AG04449 (cell line): ENCODE measurements at regions not wholly inside any gene's neighbourhood (a gene's known extent, or its start where the extent isn't known, plus 50 kb on each side); places are given as distances from the start of the nearest gene placed in this dataset.
"Not testable (repeated sequence)": the region's sequence is repeated elsewhere in the genome, so short reads cannot be mapped to it uniquely, and the experiment has no call there.

Experiments
- CTCF ChIA-PET: fragments of 350-600 bp; formaldehyde crosslinking; extraction: SDS; loops from one replicate; lab custom pipeline; 2021; ENCODE audit warnings: antibody characterized with exemption; lab: Yijun Ruan, JAX
- POLR2A ChIA-PET: fragments of 400-600, 350-600 bp; formaldehyde crosslinking; extraction: SDS; loops from one replicate; lab custom pipeline; 2020; ENCODE audit warnings: antibody characterized with exemption, inconsistent platforms; lab: Yijun Ruan, JAX
- DNase-seq: peaks from one replicate; pipeline ENCODE4 v3.0.0-alpha.2; 2010; ENCODE audit warnings: low read depth, low spot score
- H3K4me3 ChIP-seq: 2 replicates; pipeline ENCODE4 v1.5.1; 2011; ENCODE audit warnings: low read depth, mild to moderate bottlenecking, control low read depth, low read length
- TF ChIP-seq, protein P1 (sequence below): IDR thresholded peaks from one replicate; pipeline ENCODE4 v1.5.1; 2011; ENCODE audit warnings: mild to moderate bottlenecking, moderate library complexity, low read length, control low read depth, inconsistent platforms; ENCODE audit not compliant: insufficient read depth; ENCODE audit errors: missing control alignments

DNA sequence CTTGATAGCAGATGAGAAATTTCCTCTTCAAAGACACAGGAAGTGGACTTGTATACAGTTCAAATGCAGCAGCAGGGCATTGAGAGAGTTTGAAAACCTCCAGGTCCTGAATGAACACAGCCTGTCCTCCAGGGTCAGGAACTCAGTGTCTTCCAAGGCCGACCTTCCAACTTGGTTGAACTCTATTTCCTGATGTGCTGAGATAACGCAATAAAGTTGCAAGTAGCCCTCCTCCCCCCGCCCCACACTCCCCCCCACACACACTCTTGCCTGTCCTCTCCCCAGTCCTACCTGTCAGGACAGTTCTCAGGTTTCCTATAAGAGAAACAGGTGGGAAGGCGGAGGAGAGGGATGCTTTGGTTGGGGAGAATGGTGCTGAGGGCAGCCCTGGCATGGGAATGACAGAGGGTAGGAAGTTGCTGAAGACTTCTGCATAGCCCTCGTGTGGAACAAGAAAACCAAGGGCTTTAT lies 90.0 kb downstream of the CCDC71L start:
- H3K4me3 ChIP-seq, result no peak overlapping the region
- TF ChIP-seq, protein P1, sequence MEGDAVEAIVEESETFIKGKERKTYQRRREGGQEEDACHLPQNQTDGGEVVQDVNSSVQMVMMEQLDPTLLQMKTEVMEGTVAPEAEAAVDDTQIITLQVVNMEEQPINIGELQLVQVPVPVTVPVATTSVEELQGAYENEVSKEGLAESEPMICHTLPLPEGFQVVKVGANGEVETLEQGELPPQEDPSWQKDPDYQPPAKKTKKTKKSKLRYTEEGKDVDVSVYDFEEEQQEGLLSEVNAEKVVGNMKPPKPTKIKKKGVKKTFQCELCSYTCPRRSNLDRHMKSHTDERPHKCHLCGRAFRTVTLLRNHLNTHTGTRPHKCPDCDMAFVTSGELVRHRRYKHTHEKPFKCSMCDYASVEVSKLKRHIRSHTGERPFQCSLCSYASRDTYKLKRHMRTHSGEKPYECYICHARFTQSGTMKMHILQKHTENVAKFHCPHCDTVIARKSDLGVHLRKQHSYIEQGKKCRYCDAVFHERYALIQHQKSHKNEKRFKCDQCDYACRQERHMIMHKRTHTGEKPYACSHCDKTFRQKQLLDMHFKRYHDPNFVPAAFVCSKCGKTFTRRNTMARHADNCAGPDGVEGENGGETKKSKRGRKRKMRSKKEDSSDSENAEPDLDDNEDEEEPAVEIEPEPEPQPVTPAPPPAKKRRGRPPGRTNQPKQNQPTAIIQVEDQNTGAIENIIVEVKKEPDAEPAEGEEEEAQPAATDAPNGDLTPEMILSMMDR, result no peak
- POLR2A ChIA-PET, result no interaction called here
- no peak for DNase-seq
- CTCF ChIA-PET, result interaction anchor here (2.8 kb wide), 1 partner anchor 28 kb away, joined by 7 read pairs; no protein-coding TSS in a partner anchor

DNA sequence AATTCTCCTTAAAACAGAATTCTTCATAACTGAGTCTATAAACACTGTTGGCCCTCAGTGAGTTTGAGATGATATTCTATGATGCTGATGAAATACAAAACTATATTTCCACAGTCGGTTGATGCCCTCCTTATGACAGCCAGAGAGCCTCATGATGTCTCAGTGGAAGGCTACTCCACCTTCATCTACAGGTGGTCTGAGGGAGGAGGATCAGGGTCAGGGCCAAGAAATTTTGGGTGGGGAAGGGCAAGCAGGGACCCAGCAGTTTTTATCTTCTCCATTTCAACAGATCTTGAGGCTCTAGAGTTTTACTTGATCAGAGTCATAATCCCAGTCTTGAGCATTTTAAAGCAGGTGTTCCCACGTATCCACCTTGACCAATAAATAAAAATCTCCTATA lies 90.8 kb downstream of the CCDC71L start:
- H3K4me3 ChIP-seq, result no peak overlapping the region
- ChIA-PET POLR2A (no interaction called here), CTCF (no interaction called here)
- TF ChIP-seq, protein P1, result no peak
- no peak for DNase-seq

DNA sequence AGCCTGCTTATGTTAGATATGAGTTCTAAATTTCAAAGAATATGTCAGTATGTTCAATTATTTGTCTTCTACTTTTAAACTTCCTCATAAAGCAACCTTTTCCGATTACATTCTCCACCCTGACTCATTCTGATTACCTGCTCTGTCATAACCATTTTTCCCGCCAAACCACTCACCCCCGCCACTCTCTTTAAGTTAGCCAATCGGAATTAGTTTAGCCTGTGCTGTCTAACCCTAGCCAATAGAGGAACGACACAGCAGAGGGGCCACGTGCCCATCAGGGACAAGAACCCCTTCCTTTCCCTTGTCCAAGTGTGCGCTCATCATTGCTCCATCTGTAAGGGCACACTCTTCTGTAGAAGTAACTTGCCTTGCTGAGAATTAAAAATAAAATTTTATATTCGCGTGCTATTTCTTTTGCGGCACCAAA lies 91.4 kb downstream of the CCDC71L start:
- no peak overlapping the region for H3K4me3 ChIP-seq
- CTCF ChIA-PET, result interaction anchor here (1.2 to 1.8 kb wide), 2 partner anchors 27 to 167 kb away, joined by 3 to 7 read pairs; no protein-coding TSS in a partner anchor
- POLR2A ChIA-PET, result no interaction called here
- no peak for DNase-seq
- TF ChIP-seq, protein P1, result no peak

DNA sequence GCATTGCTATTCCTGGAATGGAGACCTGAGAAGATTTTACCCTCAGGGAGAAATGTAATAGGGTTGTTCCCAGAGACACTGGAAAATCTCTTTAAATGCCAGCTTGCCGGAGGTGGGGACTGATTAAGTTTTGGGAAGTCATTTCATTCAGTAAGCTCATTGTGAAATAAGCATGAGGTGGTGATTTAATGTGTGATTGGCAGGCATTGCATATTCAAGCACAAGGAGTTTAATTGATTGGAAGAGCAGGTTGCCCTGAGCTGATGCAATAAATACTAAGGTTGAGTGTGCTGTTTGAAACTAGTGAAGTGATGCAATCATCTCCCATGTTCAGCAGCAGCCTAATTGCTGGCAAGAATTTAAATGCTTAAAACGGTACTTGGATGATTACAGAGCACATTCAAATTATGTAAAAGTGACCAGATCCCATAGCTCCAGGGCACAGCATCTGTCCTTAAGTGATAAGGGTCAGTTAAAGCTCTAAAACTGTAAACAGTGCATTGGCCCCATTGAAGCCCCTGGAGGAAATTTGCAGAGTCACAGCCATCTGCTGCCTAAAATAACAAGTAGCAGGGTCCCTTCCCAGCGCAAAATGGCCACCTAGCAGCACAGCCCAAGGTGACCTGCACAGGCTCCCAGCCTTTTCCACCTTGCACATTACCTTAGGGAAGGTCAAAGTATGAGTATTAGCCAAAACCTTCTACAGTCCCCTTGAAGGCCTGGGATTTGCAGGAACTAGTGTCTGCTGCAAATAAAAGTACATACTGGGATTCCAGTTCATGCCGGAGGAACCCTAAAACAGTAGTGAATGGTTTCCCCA lies 92.1 kb downstream of the CCDC71L start:
- peak; percentile 77 for DNase-seq
- ChIA-PET CTCF (interaction anchor here (1.2 to 1.8 kb wide), 4 partner anchors 13 to 168 kb away, joined by 3 to 7 read pairs (median 4); no protein-coding TSS in a partner anchor), POLR2A (no interaction called here)

DNA sequence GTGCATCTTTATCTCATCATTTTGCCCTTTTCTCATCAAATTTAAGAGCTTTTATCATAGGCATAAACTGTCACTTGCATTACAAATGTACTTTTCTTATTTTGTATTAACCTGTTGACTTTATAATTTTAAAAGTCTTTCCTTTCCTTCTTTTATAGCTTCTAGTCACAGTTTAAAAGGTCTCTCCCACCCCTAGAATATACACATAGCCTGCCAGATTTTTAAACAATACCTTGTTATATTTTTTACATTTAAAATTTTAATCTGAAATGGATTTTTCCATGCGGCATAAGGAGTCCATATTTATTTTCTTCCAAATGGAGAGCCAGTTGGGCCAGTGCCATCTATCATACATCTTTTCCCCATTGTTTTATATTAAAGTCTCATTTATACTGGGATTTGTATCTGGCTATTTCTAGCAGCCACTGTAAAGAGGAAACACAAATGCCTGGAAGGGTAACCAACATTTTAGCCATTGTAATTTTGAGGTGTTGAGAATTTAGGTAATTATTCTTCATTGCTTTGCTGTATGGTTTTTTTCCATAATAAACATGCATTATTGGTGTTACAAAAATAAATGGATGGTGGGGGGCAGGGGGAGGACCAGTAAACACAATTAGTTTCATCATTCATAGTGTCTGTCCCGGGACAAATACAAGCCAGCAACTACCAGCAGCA lies 92.8 kb downstream of the CCDC71L start:
- H3K4me3 ChIP-seq, result no peak overlapping the region
- DNase-seq, result no peak
- ChIA-PET CTCF (interaction anchor here (0.9 to 1.8 kb wide), 6 partner anchors 13 to 168 kb away, joined by 3 to 7 read pairs (median 4); no protein-coding TSS in a partner anchor), POLR2A (no interaction called here)
- TF ChIP-seq, protein P1, result no peak

More for the DNA sequence above, 92.1 kb downstream of the CCDC71L start:
- H3K4me3 ChIP-seq, result no peak overlapping the region
- TF ChIP-seq, protein P1, result no peak

DNA sequence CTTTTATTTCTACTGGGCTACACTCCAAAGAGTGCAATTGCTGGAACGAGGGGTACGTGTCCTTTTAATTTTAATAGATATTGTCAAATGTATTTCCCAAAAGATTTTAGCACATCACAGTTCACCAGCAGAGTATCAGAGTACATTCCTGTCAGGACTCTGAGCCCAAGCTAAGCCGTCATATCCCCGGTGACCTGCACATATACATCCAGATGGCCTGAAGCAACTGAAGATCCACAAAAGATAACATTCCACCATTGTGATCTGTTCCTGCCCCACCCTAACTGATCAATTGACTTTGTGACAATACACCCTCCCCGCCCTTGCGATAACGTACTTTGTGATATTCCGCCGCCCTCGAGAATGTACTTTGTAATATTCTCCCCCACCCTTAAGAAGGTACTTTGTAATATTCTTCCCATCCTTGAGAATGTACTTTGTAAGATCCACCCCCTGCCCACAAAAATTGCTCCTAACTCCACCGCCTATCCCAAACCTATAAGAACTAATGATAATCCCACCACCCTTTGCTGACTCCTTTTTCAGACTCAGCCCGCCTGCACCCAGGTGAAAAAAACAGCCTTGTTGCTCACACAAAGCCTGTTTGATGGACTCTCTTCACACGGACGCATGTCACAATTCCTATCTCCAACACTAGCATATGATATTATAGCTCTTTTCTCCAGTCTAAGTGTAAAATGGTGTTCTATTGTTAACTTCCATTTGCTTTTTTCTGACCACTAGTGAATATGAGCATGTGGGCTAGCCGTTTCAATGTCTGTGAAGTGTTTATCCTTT lies 93.6 kb downstream of the CCDC71L start:
- H3K4me3 ChIP-seq, DNase-seq: not testable (repeated sequence)
- POLR2A ChIA-PET, result interaction anchor here (1.0 kb wide), 1 partner anchor 91 kb away, joined by 3 read pairs; no protein-coding TSS in a partner anchor
- CTCF ChIA-PET, result interaction anchor here (0.9 to 2.0 kb wide), 5 partner anchors 12 to 169 kb away, joined by 3 to 7 read pairs (median 4); no protein-coding TSS in a partner anchor
